IPS-NIHi7 (cell line): ENCODE measurements at regions not wholly inside any gene's neighbourhood (a gene's known extent, or its start where the extent isn't known, plus 50 kb on each side); places are given as distances from the start of the nearest gene placed in this dataset.

Source experiments
- DNase-seq: peaks from one replicate; pipeline ENCODE4 v3.0.0; 2012; ENCODE audit warnings: mixed read lengths; ENCODE audit errors: extremely low spot score

DNA sequence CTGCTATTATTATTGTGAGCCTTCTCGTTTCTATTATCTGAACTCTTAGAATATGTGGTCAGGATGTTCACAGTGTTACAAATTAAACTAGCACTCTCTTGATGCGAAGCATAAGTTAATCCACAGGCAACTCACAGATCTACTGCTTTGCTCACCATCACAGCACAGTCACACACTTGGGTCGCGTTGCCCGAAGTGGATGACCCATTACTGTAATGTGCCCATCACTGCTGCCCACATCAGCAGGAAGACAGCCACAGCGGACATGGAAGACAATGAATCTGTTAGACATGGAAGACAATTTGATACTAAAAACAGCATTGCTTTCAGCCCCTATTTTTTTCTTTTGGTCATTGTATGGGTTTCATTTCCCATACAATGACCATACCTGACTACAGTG lies 216.4 kb upstream of the B3GAT1 start:
- no peak for DNase-seq

DNA sequence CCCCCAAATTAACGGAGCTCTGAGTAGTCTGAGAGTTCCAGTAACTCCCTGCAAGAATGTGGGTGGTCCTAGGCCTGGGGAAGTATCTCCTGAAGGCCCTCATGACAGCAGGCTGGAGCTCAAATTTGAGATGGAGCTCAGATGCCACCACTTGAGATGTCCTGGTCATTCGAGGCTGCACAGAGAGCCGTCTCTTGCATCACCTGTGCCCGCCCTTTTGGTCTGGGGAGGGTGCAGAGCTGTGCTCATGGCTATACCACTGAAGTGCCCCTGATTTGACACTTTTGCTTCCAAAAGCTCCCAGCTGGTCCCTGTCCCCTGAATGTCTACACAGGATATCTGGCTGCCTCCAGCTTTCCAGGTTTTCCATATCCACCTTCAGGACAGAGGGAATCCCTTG lies 214.0 kb upstream of the B3GAT1 start:
- DNase-seq = no peak

DNA sequence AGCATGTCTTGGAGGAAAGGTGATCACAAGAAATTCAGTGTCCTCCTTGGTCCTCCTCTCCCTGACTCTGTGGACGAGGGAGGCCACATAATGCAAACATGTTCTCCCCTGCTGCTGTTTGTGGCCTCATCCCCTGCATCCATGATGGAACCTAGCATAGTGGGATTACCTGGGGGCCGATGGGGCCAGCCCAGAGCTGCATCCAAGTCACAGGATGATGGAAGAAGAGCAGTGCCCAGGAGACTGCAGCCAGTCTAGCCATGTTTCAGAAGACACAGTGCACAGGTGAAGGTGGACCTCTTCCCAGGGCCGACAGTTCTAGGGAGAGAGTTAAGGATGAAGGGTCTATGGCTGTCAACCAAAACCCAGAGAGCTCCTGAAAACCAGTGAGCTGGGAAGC lies 213.6 kb upstream of the B3GAT1 start:
- no peak for DNase-seq

DNA sequence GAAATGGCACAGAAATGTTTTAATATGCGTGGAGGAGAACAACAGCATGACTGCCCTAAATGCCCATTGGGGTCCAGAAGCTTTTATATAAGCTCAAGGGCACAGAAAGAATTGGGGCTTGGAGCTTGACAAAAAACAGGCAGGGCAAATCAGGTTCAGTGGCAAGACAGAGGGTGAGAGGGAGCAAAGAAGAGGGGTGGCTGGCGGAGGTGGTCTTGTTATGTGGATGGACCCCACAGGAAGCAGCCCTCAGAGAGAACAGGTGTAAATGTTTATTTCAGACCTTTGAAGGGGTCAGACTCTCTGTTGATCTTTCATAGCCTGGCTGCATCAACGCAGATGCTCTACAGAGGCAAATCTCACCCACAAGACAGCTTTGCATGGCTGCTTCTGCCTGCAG lies 213.1 kb upstream of the B3GAT1 start:
- no peak for DNase-seq

DNA sequence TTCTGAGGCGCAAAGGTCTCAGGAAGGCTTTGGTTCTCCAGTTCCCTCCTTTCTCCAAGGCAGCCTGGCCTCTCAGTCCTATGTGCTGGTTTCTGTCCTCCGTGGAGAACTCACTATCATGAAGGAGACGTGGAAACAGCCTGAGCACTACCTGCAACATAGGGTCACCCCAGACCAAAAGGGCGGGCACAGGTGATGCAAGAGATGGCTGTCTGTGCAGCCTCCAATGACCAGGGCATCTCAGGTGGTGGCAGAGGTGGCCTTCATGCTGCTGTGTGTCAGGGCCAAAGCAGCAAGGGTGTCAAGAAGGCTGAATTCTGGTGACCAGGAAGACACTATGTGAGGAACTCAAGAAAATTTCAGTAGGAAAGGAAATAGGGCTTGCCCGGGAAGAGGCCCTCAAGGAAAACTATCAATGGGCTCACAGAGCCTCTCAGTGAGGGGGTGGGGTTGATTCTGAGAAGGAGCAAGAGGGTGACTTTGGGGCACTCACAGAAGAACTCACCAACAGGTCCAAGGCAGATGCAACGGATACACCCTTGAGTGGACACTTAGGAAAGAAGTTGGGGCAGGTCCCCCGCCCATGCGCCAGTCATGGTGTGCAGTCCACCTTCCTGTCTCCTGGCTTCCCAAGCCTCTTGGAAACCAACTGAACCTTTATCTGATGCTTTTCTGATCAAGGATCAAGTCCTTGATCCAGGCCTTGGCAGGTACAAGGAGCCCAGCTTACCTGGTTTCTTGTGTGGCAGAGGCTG lies 212.3 kb upstream of the B3GAT1 start:
- no peak for DNase-seq

DNA sequence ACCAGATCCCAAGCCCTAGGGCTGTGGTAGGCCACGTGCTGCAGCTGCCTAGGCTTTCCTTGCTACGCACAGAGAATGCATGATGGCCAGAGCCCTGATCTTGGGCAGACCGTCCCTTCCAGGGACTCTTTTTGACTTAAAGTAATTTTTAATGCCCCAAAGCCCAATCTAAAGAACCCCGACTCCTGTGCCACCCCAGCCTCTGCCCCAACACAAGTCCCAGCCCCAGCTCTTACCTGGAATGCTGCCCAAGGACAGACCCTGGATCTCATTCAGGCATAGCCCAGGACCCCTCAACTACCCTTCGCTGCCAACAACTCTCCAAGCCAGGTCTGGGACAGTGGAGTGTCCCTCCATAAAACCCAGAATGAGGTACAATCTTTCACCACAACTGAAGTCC lies 211.7 kb upstream of the B3GAT1 start:
- DNase-seq = no peak

DNA sequence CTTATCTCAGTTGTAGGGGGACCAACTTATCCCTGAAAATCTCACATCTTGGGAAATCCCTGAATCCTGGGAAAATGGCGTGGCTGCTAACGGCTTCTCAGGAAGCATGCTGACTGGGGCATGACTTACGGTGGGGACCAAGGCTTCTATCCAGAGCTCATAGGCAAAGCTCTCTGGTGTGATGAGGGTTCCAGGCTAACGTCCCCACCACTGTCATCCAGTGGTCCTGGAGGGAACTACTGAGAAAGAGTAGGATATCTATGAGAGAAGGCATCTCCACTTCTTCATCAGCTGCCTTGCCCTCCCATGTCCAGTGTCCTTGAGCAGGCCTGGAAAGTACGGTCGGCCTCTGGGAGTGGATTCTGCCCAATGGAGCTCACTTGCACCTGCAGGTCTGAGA lies 210.4 kb upstream of the B3GAT1 start:
- no peak for DNase-seq

DNA sequence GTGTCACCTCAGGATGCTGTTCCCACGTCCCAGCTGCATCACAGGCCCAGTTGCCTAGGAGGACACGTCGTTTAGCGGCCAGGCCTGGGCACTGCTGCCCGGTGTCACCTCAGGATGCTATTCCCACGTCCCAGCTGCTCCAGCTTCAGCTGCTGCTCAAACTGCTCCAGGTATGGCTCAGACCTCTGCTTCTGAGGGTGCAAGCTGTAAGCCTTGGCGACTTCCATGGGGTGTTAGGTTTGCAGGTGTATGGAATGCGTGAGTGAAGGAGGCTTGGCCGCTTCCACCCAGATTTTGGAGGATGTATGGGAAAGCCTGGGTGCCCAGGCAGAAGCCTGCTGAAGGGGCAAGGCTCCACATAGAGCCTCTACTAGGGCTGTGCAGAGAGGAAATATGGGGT lies 205.3 kb upstream of the B3GAT1 start:
- no peak for DNase-seq

DNA sequence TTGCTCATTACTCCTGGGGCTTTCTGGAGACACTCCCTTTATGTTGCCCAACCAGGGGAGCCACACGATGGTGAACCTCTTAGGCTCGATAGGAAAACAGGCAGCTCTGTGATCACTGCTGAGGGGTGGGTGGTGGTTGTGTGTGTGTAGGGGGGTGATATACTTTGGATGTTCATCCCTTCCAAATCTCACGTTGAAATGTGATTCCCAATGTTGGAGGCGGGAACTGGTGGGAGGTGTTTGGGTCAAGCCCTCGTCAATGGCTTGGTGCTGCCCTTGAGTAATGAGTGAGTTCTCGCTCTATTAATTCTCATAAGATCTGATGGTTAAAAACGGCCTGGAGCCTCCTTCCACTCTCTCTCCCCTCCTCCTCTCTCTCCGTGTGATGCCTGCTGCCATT lies 204.0 kb upstream of the B3GAT1 start:
- DNase-seq = no peak

DNA sequence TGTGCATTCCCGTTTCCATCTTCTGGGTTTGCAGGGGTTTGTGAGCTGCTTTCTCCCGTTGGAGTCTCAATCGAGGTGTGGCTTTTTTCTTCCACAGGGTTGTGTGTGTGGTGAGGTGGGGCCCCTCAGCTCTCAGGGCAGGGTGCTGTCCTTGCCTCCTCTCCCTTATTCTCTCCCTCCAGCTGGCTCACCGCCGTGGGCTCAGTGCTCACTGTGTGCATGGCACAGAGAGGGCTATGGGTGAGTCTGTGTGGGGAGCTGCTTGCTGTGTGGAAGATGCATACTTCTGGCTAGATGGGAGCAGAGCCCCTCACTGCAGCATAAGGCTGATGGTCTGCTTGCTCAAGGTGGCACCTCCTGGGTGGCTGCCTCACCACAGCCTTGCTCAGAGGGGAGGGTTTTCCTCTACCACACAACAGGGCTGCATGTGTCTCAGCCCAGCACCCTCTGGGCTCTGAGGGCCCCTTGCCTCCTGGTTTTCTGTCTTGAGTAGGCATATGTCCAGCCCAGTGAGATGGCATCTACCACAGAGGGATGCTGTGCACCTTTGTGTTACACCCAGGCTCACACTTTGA lies 203.1 kb upstream of the B3GAT1 start:
- no peak for DNase-seq

DNA sequence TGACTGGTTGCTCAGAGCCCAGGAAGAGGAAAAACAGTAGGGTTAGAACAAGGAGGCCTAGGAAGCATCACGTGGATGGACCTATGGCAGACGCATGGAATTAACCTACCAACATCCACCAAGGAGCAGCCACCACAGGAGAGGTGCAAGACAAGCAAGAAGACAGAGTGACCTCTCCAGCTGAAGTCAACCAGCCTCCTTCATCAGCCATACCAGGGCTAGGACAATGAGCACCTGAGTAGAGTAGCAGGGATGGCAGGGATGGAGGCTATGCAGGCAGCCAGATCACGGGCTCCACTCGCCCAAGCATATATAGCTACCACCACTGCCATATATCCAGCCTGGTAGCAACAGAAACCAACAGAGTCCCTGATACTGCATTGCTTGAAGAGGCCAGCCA lies 202.1 kb upstream of the B3GAT1 start:
- DNase-seq = no peak

DNA sequence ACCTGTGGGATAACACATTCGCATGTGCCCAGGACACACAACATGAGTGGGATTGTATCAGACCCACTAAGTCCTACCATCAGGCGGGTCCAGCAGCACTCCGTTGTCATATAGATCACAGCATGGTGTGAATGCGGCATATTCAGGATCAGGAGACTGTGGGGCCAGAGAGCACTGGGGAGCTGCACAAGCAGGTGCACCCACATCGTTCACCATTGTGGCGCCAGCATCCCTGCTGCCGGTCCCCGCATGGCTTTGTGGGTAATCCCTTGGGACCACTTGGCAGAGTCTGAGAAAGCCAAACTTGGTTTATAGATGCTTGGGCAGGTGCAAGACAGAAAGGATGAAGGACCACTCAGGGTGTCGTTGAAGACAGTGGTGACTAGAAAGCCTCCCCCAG lies 201.6 kb upstream of the B3GAT1 start:
- no peak for DNase-seq

DNA sequence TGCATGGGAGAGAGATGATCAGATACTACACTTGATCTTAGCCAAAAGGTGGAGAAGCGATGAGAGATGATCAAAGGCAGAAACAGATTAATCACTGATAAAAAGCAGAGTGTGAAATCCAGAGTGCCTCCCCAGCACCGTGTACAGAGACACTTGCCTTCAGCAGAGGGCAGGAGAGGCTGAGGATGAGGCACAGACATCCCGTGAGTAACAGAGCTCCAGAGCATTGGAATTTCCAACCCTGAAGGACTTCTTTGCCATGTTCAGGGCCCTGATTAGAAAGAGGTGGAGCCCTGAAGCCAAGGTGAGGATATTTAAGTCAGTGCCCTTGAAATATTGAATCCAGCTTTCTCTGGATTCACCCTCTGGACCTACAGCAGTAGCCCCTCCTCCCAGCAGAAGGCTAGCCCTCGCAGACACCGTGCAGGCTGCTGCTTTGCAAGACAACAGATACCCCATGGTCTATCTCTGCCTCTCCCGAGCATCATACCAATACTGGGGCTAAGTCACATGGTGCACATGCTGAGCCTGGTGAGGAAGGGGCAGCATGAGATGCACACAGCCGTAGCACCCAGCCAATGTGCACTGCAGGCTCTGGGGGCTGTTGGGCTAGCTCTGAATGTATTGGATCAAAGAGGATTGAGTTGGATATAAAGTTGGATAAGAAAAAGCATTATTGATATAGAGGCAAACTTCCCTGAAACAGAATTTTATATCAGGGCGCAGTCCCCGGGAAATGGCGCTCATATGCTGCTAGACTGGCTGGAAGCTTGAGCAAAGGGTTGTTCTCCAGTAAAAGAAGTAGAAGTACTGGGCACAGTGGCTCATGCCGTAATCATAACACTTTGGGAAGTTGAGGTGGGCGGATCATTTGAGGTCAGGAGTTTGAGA lies 200.3 kb upstream of the B3GAT1 start:
- no peak for DNase-seq

DNA sequence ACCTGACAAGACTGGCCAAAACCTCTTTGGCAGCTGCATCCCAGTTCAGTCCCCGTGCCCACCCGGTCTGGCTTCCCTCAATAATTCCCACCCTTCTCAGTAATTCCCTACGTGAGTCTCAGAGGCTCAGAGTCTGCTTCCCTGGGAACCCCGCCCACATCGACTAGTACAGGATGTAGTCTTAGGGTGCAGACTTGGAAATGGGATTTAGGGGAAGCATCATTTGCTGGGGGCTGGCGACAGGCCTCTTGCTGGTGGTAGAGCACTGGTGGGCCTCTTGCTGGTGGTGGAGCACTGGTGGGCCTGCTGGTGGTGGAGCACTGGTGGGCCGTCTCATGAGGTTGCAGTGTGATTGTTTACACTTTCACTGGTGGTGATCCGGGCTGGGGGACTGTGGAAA lies 199.5 kb upstream of the B3GAT1 start:
- DNase-seq = no peak

DNA sequence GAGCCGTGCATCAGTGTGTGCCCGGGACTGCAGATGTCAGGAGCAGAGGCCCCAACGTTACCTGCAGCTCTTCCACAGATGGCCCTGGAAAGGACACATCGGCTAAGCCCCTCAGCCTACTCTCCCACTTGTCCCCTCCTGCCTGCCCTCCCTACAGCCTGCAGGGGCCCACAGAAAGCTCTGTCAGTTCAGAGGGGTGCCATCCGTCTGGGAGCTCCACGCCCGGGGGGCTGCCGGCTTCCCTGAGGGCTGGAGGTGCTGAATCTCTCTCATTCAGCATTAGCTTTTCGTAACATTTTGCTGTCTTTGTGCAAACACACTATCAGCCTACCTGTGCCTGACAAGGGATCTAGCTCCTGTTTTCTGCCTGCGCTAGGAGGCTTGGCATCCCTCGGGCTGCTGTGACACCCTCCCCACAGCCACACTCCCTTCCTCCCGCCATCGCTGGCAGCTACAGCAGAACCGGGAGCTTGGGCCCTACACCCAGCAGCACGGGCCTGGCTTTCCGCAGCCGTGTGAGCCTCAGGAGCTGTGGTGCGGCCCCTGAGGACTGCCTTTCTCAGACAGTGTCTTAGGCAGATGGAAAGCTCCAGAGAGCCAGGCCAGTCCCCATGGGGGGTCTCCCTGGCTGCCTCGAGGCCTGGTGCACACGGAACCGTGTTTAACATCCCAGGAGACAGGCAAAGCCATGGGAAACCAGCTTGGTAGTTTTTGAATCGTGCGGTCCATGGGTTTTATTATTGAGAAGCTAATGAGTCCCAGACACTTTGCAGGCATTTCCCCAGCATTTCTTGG lies 198.3 kb upstream of the B3GAT1 start:
- no peak for DNase-seq

DNA sequence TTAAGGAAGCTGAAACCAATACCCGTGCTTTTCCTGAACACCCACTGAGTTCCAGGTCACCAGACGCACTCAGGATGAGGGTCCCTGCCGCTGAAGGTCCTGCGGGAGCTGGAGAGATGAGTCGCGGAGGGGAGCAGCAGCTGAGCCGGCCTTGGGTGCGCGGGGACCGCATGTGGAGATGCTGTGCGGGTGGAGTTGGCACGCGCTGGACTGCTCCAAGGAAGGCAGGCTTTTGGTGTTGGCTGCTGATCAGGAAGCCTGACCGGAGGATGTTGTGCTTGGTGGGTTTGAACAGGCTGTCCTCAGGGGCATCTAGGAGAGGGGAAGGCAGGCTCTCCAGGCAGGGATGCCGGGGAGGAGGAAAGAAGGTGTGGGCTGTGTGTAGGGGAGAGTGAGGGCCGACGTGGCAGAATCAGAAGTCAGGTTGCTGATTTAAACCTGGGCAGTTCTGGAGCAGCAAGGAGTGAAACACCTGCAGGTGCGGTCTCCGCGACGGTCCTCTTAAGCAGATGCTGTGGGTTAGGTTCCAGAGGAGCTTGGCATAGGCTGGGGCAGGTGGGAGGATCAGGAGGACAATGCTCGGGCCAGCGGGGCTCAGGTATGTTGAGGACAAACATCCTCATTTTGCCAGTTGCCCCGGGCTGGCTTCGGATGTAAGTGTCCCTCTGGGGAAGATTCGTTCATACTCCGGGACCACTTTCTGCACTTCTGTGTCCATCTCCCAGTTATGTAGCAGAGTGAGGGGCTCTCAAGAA lies 197.5 kb upstream of the B3GAT1 start:
- DNase-seq = no peak

DNA sequence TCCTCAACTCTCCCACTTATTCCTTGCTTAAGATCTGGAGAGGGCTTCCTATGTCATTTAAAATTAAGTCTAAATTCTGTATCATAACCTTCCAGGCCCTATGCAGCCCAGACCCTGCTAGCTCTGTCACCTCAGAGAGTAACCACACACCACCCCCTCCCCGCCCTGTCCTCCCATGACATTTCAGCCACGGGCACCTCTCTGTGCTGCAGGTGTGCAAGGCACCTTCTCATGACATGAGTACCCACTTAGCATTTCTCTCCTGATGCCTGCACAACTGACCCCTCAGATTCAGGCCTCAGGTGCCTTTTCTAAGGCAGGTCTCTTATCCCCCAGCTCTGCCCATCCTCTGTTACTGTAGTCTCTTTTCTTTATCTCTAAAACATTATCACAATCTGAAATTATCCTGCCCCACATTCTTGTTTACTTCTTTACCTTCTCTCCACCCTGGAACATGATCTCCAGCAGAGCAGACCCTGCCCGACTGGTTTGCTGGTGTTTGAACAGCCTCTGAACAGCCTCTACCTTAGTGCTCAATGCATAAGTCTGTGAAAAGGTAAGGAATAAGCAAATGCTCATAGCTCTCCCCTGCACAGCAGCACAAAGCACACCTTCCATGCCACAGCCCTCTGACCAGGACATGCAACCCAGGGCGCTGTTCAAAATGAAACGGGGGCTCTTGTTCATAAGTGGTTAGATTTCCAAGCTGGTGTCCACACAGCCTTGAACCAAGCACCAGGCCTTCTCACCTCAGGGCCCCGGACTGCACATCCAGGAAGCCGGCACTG lies 196.1 kb upstream of the B3GAT1 start:
- no peak for DNase-seq

DNA sequence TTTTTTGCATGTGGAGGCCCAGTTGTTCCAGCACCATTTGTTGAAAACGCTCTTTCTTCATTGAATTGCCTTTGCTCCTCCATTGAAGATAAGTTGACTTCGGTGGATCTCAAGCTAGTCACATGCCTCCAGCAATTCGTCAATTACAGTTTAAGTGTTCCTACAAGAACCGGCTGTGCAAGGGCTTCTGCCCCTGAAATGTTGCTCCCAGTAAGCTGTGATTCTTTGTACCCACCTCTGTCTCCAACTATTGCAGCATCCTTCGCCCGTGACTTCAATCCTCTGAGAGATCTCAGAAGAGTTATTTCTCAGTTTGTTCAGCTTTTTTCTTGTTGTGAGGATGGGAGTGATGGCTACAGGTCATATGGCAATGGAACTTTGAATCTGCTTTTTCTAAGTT lies 194.2 kb upstream of the B3GAT1 start:
- DNase-seq = no peak

DNA sequence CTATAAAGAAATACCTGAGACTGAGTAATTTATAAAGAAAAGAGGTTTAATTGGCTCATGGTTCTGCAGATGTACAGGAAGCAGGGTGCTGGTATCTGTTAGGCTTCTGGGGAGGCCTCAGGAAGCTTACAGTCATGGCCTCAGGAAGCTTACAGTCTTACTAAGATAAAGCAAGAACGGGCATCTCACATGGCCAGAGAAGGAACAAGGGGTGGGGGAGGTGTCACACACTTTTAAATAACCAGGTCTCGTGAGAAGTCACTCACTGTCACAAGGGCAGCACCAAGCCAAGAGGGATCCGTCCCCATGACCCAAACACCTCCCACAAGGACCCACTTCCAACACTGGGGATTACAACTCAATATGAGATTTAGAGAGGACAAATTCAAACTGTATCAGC lies 192.8 kb upstream of the B3GAT1 start:
- DNase-seq = no peak

DNA sequence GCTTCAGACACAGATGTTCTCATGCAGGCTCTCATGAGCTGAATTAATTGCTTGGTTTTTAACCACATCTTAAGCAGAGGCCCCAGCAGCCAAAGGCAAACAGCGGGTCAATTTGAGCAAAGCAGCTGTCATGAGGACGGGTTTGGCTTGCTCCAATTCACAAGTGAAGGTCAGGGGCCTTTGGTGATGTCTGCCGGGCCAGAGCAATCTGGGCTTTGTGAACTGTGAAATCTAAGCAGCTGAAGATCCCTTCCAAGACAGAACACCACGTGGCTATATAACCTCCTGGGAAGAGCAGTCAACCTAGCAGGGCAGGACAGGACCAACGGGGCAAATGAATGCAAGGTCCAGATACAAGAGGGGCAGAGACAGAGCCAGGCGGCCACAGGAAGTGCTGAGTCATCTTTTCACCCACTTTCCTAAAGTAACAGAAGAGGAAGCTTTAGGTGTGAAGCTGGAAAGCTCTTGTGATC lies 187.3 kb upstream of the B3GAT1 start:
- no peak for DNase-seq
